OCI-LY3 (cell line): ENCODE measurements at regions not wholly inside any gene's neighbourhood (a gene's known extent, or its start where the extent isn't known, plus 50 kb on each side); places are given as distances from the start of the nearest gene placed in this dataset.

ENCODE experiments used
- H2AFZ ChIP-seq: fragments of 200-600, 300-600 bp; shearing (Covaris generic); 2 replicates; pipeline ENCODE4 v1.6.0; 2014; ENCODE audit warnings: antibody characterized with exemption, low read depth, low read length
- H3K27ac ChIP-seq: fragments of 200-600, 300-600 bp; sonication (generic); 2 replicates; pipeline ENCODE4 v1.5.1; 2014; ENCODE audit warnings: mild to moderate bottlenecking, low read length, moderate library complexity, mixed read lengths
- H3K27me3 ChIP-seq: fragments of 200-600, 300-600 bp; sonication (generic); 2 replicates; pipeline ENCODE4 v1.6.1; 2014; ENCODE audit warnings: low read depth, low read length, mixed read lengths
- H3K36me3 ChIP-seq: fragments of 200-600, 300-600 bp; sonication (generic); replicated peaks from 2 replicates; pipeline ENCODE3; 2014; ENCODE audit warnings: low read depth, low read length, mixed read lengths
- H3K4me1 ChIP-seq: fragments of 300-600, 200-600 bp; sonication (generic); 2 replicates; pipeline ENCODE4 v1.6.1; 2014; ENCODE audit warnings: low read length, mixed read lengths
- H3K4me2 ChIP-seq: fragments of 200-600, 300-600 bp; sonication (generic); 2 replicates; pipeline ENCODE4 v1.6.1; 2014; ENCODE audit warnings: low read length, mixed read lengths
- H3K4me3 ChIP-seq: fragments of 300-600, 200-600 bp; sonication (generic); 2 replicates; pipeline ENCODE4 v1.5.1; 2014; ENCODE audit warnings: antibody characterized with exemption, mild to moderate bottlenecking, low read length, moderate library complexity
- H3K79me2 ChIP-seq: fragments of 300-600, 200-600 bp; shearing (Covaris generic); 2 replicates; pipeline ENCODE4 v1.6.1; 2014; ENCODE audit warnings: mild to moderate bottlenecking, low read length, mixed read lengths
- H3K9ac ChIP-seq: fragments of 300-600, 200-600 bp; shearing (Covaris generic); 2 replicates; pipeline ENCODE4 v1.6.0; 2014; ENCODE audit warnings: mild to moderate bottlenecking, low read length, moderate library complexity
- H3K9me3 ChIP-seq: fragments of 200-600, 300-600 bp; shearing (Covaris generic); 2 replicates; pipeline ENCODE4 v1.6.1; 2014; ENCODE audit warnings: low read length, mixed read lengths; ENCODE audit not compliant: insufficient read depth
- H4K20me1 ChIP-seq: fragments of 200-600, 300-600 bp; sonication (generic); 2 replicates; pipeline ENCODE4 v1.6.1; 2016; ENCODE audit warnings: low read length, mixed read lengths; ENCODE audit not compliant: insufficient read depth
- EZH2phosphoT487 ChIP-seq: fragments of 200-600 bp; shearing (Covaris generic); IDR thresholded peaks from 2 replicates; pipeline ENCODE4 v1.6.1; 2018; ENCODE audit warnings: antibody characterized with exemption, mixed run types, low read depth
- TF ChIP-seq, protein P1 (sequence below): fragments of 200-600, 300-600 bp; sonication (generic); IDR thresholded peaks from 2 replicates; pipeline ENCODE4 v1.5.1; 2014; ENCODE audit warnings: antibody characterized with exemption, low read length, low read depth

DNA sequence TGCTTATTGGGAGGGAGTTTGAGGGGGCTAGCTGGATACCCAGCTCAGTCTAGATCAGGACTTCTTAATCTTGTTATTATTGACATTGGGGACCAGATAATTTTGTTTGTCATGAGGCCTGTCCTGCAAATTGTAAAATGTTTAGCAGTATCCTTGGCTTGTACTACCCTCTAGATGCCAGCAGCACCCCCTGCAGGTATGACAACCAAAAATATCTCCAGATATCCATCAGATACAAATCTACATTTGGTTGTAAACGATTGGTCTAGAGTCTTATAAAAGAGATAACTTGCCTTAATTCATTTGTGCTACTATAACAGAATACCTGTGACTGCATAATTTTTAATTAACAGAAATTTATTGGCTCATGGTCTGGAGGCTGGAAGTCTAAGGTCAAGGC, 1232.2 kb downstream of the XPNPEP1 start:
- no peaks in the 10 kb centered on the region for H3K9me3 ChIP-seq
- H3K27ac ChIP-seq, result no peak overlapping the region
- no peaks in the 10 kb centered on the region for H3K79me2 ChIP-seq
- no peak overlapping the region for H3K4me2 ChIP-seq
- no peak overlapping the region for H2AFZ ChIP-seq
- peaks cover 5% of the 10 kb centered on the region for H3K36me3 ChIP-seq
- peaks cover 10% of the 10 kb centered on the region for H3K4me1 ChIP-seq
- H3K4me3 ChIP-seq, result no peak overlapping the region
- H3K9ac ChIP-seq, result no peak overlapping the region
- no peak for TF ChIP-seq EZH2phosphoT487
- TF ChIP-seq, protein P1, sequence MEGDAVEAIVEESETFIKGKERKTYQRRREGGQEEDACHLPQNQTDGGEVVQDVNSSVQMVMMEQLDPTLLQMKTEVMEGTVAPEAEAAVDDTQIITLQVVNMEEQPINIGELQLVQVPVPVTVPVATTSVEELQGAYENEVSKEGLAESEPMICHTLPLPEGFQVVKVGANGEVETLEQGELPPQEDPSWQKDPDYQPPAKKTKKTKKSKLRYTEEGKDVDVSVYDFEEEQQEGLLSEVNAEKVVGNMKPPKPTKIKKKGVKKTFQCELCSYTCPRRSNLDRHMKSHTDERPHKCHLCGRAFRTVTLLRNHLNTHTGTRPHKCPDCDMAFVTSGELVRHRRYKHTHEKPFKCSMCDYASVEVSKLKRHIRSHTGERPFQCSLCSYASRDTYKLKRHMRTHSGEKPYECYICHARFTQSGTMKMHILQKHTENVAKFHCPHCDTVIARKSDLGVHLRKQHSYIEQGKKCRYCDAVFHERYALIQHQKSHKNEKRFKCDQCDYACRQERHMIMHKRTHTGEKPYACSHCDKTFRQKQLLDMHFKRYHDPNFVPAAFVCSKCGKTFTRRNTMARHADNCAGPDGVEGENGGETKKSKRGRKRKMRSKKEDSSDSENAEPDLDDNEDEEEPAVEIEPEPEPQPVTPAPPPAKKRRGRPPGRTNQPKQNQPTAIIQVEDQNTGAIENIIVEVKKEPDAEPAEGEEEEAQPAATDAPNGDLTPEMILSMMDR, result peak; percentile 27; the same call in 1 of the 2 replicates
- no peaks in the 10 kb centered on the region for H3K27me3 ChIP-seq
- H4K20me1 ChIP-seq, result no peaks in the 10 kb centered on the region

DNA sequence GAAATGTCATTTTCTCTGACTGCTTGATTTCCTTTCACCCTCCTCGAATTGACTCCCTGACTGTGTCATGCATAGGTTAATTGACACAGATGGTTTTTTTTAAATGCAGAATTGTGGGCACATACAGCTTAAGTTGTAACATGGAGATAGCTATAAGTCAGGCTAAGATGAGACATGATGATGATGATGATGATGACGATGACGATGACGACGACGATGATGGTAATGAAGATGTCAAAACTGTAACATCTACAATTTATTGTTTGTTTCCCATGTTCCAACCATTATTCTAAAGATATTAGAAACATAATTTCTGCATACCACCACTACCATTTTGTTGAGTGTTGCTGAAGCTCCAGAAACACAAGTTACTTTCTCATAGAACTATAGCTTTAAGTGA, 1232.8 kb downstream of the XPNPEP1 start:
- Histone ChIP-seq H3K79me2 (no peaks in the 10 kb centered on the region), H2AFZ (no peak overlapping the region), H3K4me3 (no peak overlapping the region), H4K20me1 (no peaks in the 10 kb centered on the region), H3K36me3 (peaks cover 4% of the 10 kb centered on the region), H3K27ac (no peak overlapping the region), H3K9me3 (no peaks in the 10 kb centered on the region), H3K9ac (no peak overlapping the region), H3K27me3 (no peaks in the 10 kb centered on the region), H3K4me2 (no peak overlapping the region), H3K4me1 (peaks cover 4% of the 10 kb centered on the region)
- TF ChIP-seq EZH2phosphoT487, result no peak
- TF ChIP-seq, protein P1, result no peak

DNA sequence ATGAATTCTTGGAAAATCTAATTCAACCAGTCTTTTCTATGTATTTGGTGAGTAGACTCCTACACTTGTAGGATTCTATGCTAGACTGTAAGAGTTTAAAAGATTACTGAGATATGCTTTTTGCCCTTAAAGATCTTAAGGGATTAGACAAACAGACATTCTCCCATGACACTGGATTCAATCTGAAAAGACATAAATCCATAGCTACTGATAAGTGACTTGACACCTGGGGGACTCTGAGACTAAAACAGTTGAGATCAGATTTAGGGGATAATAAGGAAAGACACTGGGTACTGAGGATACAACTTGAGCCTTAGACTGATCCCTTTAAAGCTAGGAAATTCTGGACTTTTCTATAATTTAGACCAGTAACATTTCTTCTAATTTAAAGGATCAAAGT, 1233.4 kb downstream of the XPNPEP1 start:
- H3K4me3 ChIP-seq, result no peak overlapping the region
- no peaks in the 10 kb centered on the region for H3K9me3 ChIP-seq
- no peak overlapping the region for H3K4me2 ChIP-seq
- no peaks in the 10 kb centered on the region for H3K4me1 ChIP-seq
- no peaks in the 10 kb centered on the region for H3K27me3 ChIP-seq
- H3K36me3 ChIP-seq, result no peaks in the 10 kb centered on the region
- H2AFZ ChIP-seq, result no peak overlapping the region
- TF ChIP-seq EZH2phosphoT487, result no peak
- TF ChIP-seq, protein P1, result no peak
- no peaks in the 10 kb centered on the region for H4K20me1 ChIP-seq
- no peaks in the 10 kb centered on the region for H3K79me2 ChIP-seq
- H3K9ac ChIP-seq, result no peak overlapping the region
- no peak overlapping the region for H3K27ac ChIP-seq

DNA sequence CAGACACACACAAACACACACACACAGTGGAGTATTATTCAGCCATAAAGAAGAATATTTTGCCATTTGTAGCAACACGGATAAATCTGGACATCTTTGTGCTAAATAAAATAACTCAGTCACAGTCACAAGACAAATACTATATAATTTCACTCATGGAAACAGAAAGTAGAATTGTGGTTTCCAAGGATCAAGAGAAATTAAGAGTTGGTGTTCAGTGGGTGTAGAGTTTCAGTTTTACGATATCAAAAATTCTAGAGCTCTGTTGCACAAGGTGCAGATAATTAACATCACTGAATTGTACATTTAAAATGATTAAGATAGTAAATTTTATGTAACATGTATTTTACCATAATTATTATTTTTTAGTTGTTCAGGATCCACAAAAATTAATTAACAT, 1235.0 kb downstream of the XPNPEP1 start:
- TF ChIP-seq EZH2phosphoT487, result no peak
- TF ChIP-seq, protein P1, result no peak
- H3K9me3 ChIP-seq, result no peaks in the 10 kb centered on the region
- H3K9ac ChIP-seq, result no peak overlapping the region
- no peaks in the 10 kb centered on the region for H3K27me3 ChIP-seq
- H3K36me3 ChIP-seq, result no peaks in the 10 kb centered on the region
- no peak overlapping the region for H3K4me2 ChIP-seq
- H2AFZ ChIP-seq, result no peak overlapping the region
- H3K27ac ChIP-seq, result no peak overlapping the region
- H3K4me3 ChIP-seq, result no peak overlapping the region
- H3K79me2 ChIP-seq, result no peaks in the 10 kb centered on the region
- no peaks in the 10 kb centered on the region for H4K20me1 ChIP-seq
- no peaks in the 10 kb centered on the region for H3K4me1 ChIP-seq
